DND-41 (cell line): ENCODE measurements at regions not wholly inside any gene's neighbourhood (a gene's known extent, or its start where the extent isn't known, plus 50 kb on each side); places are given as distances from the start of the nearest gene placed in this dataset.

Experiments
- ATAC-seq: fragments of 200-7000 bp; cut with Tn5 transposase; 3 replicates; pipeline ENCODE4 v1.9.1; 2021; ENCODE audit warnings: low read depth; ENCODE audit not compliant: insufficient read depth
- DNase-seq: peaks from one replicate; pipeline ENCODE4 v3.0.0-alpha.2; 2020
- H2AFZ ChIP-seq: 2 replicates; pipeline ENCODE4 v1.6.0; 2012; ENCODE audit warnings: low read depth, low read length
- H3K27ac ChIP-seq: 2 replicates; pipeline ENCODE4 v1.5.1; 2012; ENCODE audit warnings: low read length, inconsistent platforms
- H3K27me3 ChIP-seq: fragments of 200-600 bp; sonication (generic); 2 replicates; pipeline ENCODE4 v1.6.0; 2012; ENCODE audit warnings: low read length, mild to moderate bottlenecking, inconsistent platforms; ENCODE audit not compliant: insufficient read depth, poor library complexity
- H3K36me3 ChIP-seq: 2 replicates; pipeline ENCODE4 v1.5.1; 2012; ENCODE audit warnings: low read length, inconsistent platforms; ENCODE audit not compliant: insufficient read depth
- H3K4me1 ChIP-seq: 2 replicates; pipeline ENCODE4 v1.5.1; 2012; ENCODE audit warnings: mild to moderate bottlenecking, low read length; ENCODE audit not compliant: insufficient read depth
- H3K4me2 ChIP-seq: 2 replicates; pipeline ENCODE4 v1.6.0; 2012; ENCODE audit warnings: mild to moderate bottlenecking, moderate library complexity, low read length, inconsistent platforms; ENCODE audit not compliant: insufficient read depth
- H3K4me3 ChIP-seq, 2 experiments: fragments of 200-600 bp in 1 of 2; shearing (Covaris generic) in 1 of 2; 2 replicates each; pipeline ENCODE4 v1.5.1; 2012 to 2016; ENCODE audit warnings: inconsistent platforms in 2 of 2, low read length in 2 of 2, mild to moderate bottlenecking in 2 of 2, low read depth in 1 of 2, moderate library complexity in 1 of 2
- H3K79me2 ChIP-seq: 2 replicates; pipeline ENCODE4 v1.6.0; 2012; ENCODE audit warnings: low read length, inconsistent platforms; ENCODE audit not compliant: insufficient read depth
- H3K9ac ChIP-seq: 2 replicates; pipeline ENCODE4 v1.6.0; 2012; ENCODE audit warnings: low read depth, mild to moderate bottlenecking, inconsistent platforms, low read length, moderate library complexity
- H3K9me3 ChIP-seq: 2 replicates; pipeline ENCODE4 v1.5.1; 2012; ENCODE audit warnings: low read length, moderate library complexity, mild to moderate bottlenecking, inconsistent platforms; ENCODE audit not compliant: insufficient read depth, severe bottlenecking
- H4K20me1 ChIP-seq: 2 replicates; pipeline ENCODE4 v1.6.0; 2012; ENCODE audit warnings: low read length; ENCODE audit not compliant: insufficient read depth
- CTCF ChIP-seq: IDR thresholded peaks from 2 replicates; pipeline ENCODE4 v1.5.1; 2012; ENCODE audit warnings: borderline replicate concordance, low read length, moderate library complexity, mild to moderate bottlenecking; ENCODE audit not compliant: poor library complexity, severe bottlenecking; ENCODE audit errors: extremely low read depth
- EZH2 ChIP-seq: IDR thresholded peaks from 3 replicates; pipeline ENCODE4 v1.6.1; 2012; ENCODE audit warnings: borderline replicate concordance, low read depth, mild to moderate bottlenecking, moderate library complexity, low read length, inconsistent platforms; ENCODE audit not compliant: severe bottlenecking

- H3K27me3 ChIP-seq, result peaks cover 40% of the 10 kb centered on the region
- ATAC-seq, result no peak
- H3K4me3 ChIP-seq, result no peak overlapping the region
- H3K4me2 ChIP-seq, result no peak overlapping the region
- H3K4me1 ChIP-seq, result no peaks in the 10 kb centered on the region
- 0 out of 2 replicates have a peak, but pooled peaks cover 2% of the 10 kb centered on the region for H4K20me1 ChIP-seq
- no peak overlapping the region for H3K27ac ChIP-seq
- DNase-seq, result no peak
- no peak for TF ChIP-seq CTCF
- no peak for TF ChIP-seq EZH2
- H2AFZ ChIP-seq, result no peak overlapping the region
- no peaks in the 10 kb centered on the region for H3K79me2 ChIP-seq
- H3K9ac ChIP-seq, result no peak overlapping the region
- no peaks in the 10 kb centered on the region for H3K9me3 ChIP-seq
- H3K36me3 ChIP-seq, result no peaks in the 10 kb centered on the region
Observed at GRCh38 chr2:41909584-41909983, 138.2 kb upstream of the PKDCC start.

GRCh38 chr2:41910126-41910525 is 137.7 kb upstream of the PKDCC start:
- no peak for DNase-seq

GRCh38 chr2:41911033-41911432 is 136.8 kb upstream of the PKDCC start:
- no peak for ATAC-seq
- H4K20me1 ChIP-seq, result 0 out of 2 replicates have a peak, but pooled peaks cover 2% of the 10 kb centered on the region
- peaks cover 36% of the 10 kb centered on the region for H3K27me3 ChIP-seq
- no peaks in the 10 kb centered on the region for H3K9me3 ChIP-seq
- no peak overlapping the region for H3K4me3 ChIP-seq
- no peak for DNase-seq
- no peak overlapping the region for H2AFZ ChIP-seq
- H3K79me2 ChIP-seq, result no peaks in the 10 kb centered on the region
- H3K36me3 ChIP-seq, result no peaks in the 10 kb centered on the region
- no peak for TF ChIP-seq CTCF
- TF ChIP-seq EZH2, result no peak
- no peaks in the 10 kb centered on the region for H3K4me1 ChIP-seq
- H3K9ac ChIP-seq, result no peak overlapping the region
- H3K4me2 ChIP-seq, result no peak overlapping the region
- no peak overlapping the region for H3K27ac ChIP-seq

More at GRCh38 chr2:41910126-41910525, 137.7 kb upstream of the PKDCC start:
- Histone ChIP-seq H3K9ac (no peak overlapping the region), H3K4me3 (no peak overlapping the region), H3K36me3 (no peaks in the 10 kb centered on the region), H3K4me1 (no peaks in the 10 kb centered on the region), H3K4me2 (no peak overlapping the region), H3K9me3 (no peaks in the 10 kb centered on the region), H4K20me1 (0 out of 2 replicates have a peak, but pooled peaks cover 2% of the 10 kb centered on the region), H3K27ac (no peak overlapping the region), H3K79me2 (no peaks in the 10 kb centered on the region), H3K27me3 (peaks cover 43% of the 10 kb centered on the region), H2AFZ (no peak overlapping the region)
- no peak for TF ChIP-seq CTCF
- TF ChIP-seq EZH2, result no peak
- ATAC-seq, result no peak

- TF ChIP-seq CTCF (no peak), EZH2 (no peak)
- no peaks in the 10 kb centered on the region for H3K79me2 ChIP-seq
Observed at GRCh38 chr2:41912337-41912736, 135.5 kb upstream of the PKDCC start.

More at GRCh38 chr2:41912337-41912736, 135.5 kb upstream of the PKDCC start:
- Histone ChIP-seq H2AFZ (no peak overlapping the region), H4K20me1 (0 out of 2 replicates have a peak, but pooled peaks cover 2% of the 10 kb centered on the region), H3K4me2 (no peak overlapping the region), H3K9me3 (no peaks in the 10 kb centered on the region), H3K4me1 (no peaks in the 10 kb centered on the region), H3K27me3 (peaks cover 27% of the 10 kb centered on the region), H3K4me3 (no peak overlapping the region), H3K36me3 (no peaks in the 10 kb centered on the region), H3K27ac (no peak overlapping the region), H3K9ac (no peak overlapping the region)
- DNase-seq, result no peak
- no peak for ATAC-seq
